CD14-positive monocyte (primary cell): ENCODE measurements at regions not wholly inside any gene's neighbourhood (a gene's known extent, or its start where the extent isn't known, plus 50 kb on each side); places are given as distances from the start of the nearest gene placed in this dataset.

Experiments
- DNase-seq, 3 donors: peaks; one replicate each; pipeline ENCODE4 v3.0.0-alpha.2; 2011 to 2022
- H2AFZ ChIP-seq: 2 replicates; pipeline ENCODE4 v1.6.0; 2012; ENCODE audit warnings: mild to moderate bottlenecking, low read depth, low read length, inconsistent platforms; ENCODE audit not compliant: insufficient read depth, poor library complexity, severe bottlenecking
- H3K27ac ChIP-seq, 2 donors: 1 replicate in 1 of 2; 2 replicates in 1 of 2; pipeline ENCODE4 v1.5.1; 2012 to 2013; ENCODE audit warnings: low read length in 2 of 2, control low read depth in 1 of 2, inconsistent platforms in 1 of 2, low read depth in 1 of 2, mild to moderate bottlenecking in 1 of 2
- H3K27me3 ChIP-seq, 2 donors: one replicate each; pipeline versions ENCODE4 v1.6.0 to v1.6.1; 2011 to 2013; ENCODE audit warnings: low read length in 2 of 2; ENCODE audit not compliant: control insufficient read depth in 2 of 2, insufficient read depth in 2 of 2
- H3K36me3 ChIP-seq, 2 donors: replicated peaks in 1 of 2; 1 replicate in 1 of 2; 2 replicates in 1 of 2; pipeline versions ENCODE4 v1.5.1 to v1.6.1; 2012 to 2013; ENCODE audit warnings: low read length in 2 of 2, control low read depth in 1 of 2, inconsistent platforms in 1 of 2, mild to moderate bottlenecking in 1 of 2; ENCODE audit not compliant: insufficient read depth in 2 of 2, control insufficient read depth in 1 of 2
- H3K4me1 ChIP-seq, 2 donors: 1 replicate in 1 of 2; 2 replicates in 1 of 2; pipeline versions ENCODE4 v1.5.1 to v1.6.1; 2012 to 2013; ENCODE audit warnings: low read length in 2 of 2, control low read depth in 1 of 2, inconsistent platforms in 1 of 2, mild to moderate bottlenecking in 1 of 2, moderate library complexity in 1 of 2; ENCODE audit not compliant: insufficient read depth in 2 of 2, control insufficient read depth in 1 of 2
- H3K4me2 ChIP-seq: replicated peaks from 2 replicates; pipeline ENCODE3; 2012; ENCODE audit warnings: low read length, moderate library complexity, mild to moderate bottlenecking; ENCODE audit not compliant: poor library complexity, severe bottlenecking; ENCODE audit errors: extremely low read depth
- H3K4me3 ChIP-seq, 3 experiments: fragments of 200-600 bp in 1 of 3; sonication (generic) in 1 of 3; replicated peaks in 1 of 3; 1 replicate in 2 of 3; 2 replicates in 1 of 3; pipeline ENCODE4 v1.5.1; 2011 to 2013; ENCODE audit warnings: low read length in 3 of 3, mild to moderate bottlenecking in 3 of 3, control low read depth in 2 of 3, low read depth in 2 of 3, inconsistent platforms in 1 of 3, moderate library complexity in 1 of 3
- H3K79me2 ChIP-seq: 2 replicates; pipeline ENCODE4 v1.6.0; 2012; ENCODE audit warnings: mild to moderate bottlenecking, control low read depth, inconsistent platforms, low read length, moderate library complexity; ENCODE audit not compliant: insufficient read depth
- H3K9ac ChIP-seq: 2 replicates; pipeline ENCODE4 v1.6.0; 2017; ENCODE audit warnings: low read length, mild to moderate bottlenecking; ENCODE audit not compliant: insufficient read depth, poor library complexity, severe bottlenecking
- H3K9me3 ChIP-seq, 2 donors: replicated peaks in 1 of 2; 1 replicate in 1 of 2; 2 replicates in 1 of 2; pipeline versions ENCODE4 v1.5.1 to v1.6.1; 2012 to 2013; ENCODE audit warnings: low read length in 2 of 2, control low read depth in 1 of 2; ENCODE audit not compliant: control insufficient read depth in 1 of 2, insufficient read depth in 1 of 2
- H4K20me1 ChIP-seq: 2 replicates; pipeline ENCODE4 v1.6.0; 2012; ENCODE audit warnings: mild to moderate bottlenecking, low read length, control low read depth, moderate library complexity; ENCODE audit not compliant: insufficient read depth
- H3K27ac Mint-ChIP-seq, 7 donors: one replicate each; pipeline ENCODE4 v1.8.0; 2020; ENCODE audit warnings: mild to moderate bottlenecking in 7 of 7, mixed read lengths in 7 of 7, moderate library complexity in 6 of 7, inconsistent platforms in 2 of 7
- H3K27me3 Mint-ChIP-seq, 3 donors: one replicate each; pipeline ENCODE4 v1.8.0; 2021 to 2022; ENCODE audit warnings: low read depth in 3 of 3, mild to moderate bottlenecking in 3 of 3, mixed read lengths in 3 of 3, moderate library complexity in 3 of 3, inconsistent platforms in 1 of 3
- H3K36me3 Mint-ChIP-seq, 2 donors: one replicate each; pipeline ENCODE4 v1.8.0; 2020; ENCODE audit warnings: mixed read lengths in 2 of 2, inconsistent platforms in 1 of 2, mild to moderate bottlenecking in 1 of 2
- H3K4me1 Mint-ChIP-seq: one replicate; pipeline ENCODE4 v1.8.0; 2020; ENCODE audit warnings: mild to moderate bottlenecking, mixed read lengths
- H3K4me3 Mint-ChIP-seq, 2 donors: one replicate each; pipeline ENCODE4 v1.8.0; 2020; ENCODE audit warnings: mild to moderate bottlenecking in 2 of 2, mixed read lengths in 2 of 2, moderate library complexity in 1 of 2
- H3K9me3 Mint-ChIP-seq, 7 donors: one replicate each; pipeline ENCODE4 v1.8.0; 2020 to 2022; ENCODE audit warnings: mixed read lengths in 7 of 7, mild to moderate bottlenecking in 6 of 7, moderate library complexity in 6 of 7, inconsistent platforms in 2 of 7
- WGBS: methylation state at CpG from one replicate; pipeline ENCODE4 v1.1.5; 2013; ENCODE audit warnings: missing lambda C conversion rate; ENCODE audit not compliant: insufficient coverage; 5-methylcytosine and 5-hydroxymethylcytosine counted together
- intact Hi-C, 2 donors: fragments of 100-400 bp; cut with micrococcal nuclease; formaldehyde crosslinking; loops; one replicate each; pipeline versions ENCODE4 v1.15.0 to v1.15.1; 2023
- TF ChIP-seq, protein P1 (sequence below): fragments of 200-600 bp; IDR thresholded peaks from one replicate; pipeline ENCODE4 v1.8.0; 2022; ENCODE audit warnings: antibody characterized with exemption, mild to moderate bottlenecking

- no CpG with 5 or more reads among the region's 3 CpGs for WGBS
- Histone ChIP-seq H3K9me3 (no peaks in the 10 kb centered on the region), H3K27me3 (no peaks in the 10 kb centered on the region), H3K4me1 (no peaks in the 10 kb centered on the region), H3K4me2 (no peak overlapping the region), H4K20me1 (no peaks in the 10 kb centered on the region), H3K27ac (no peak overlapping the region), H3K4me3 (no peak overlapping the region), H3K79me2 (no peaks in the 10 kb centered on the region), H3K9ac (no peak overlapping the region), H3K36me3 (no peaks in the 10 kb centered on the region), H2AFZ (no peak overlapping the region)
- Mint-ChIP-seq H3K36me3 (no peaks in the 10 kb centered on the region), H3K9me3 (peaks cover 0 to 2% (median 0%) of the 10 kb centered on the region in 7 donors), H3K27me3 (peaks cover 0 to 1% (median 0%) of the 10 kb centered on the region in 3 donors), H3K27ac (no peak overlapping the region), H3K4me1 (no peaks in the 10 kb centered on the region), H3K4me3 (no peak overlapping the region)
- TF ChIP-seq, protein P1, sequence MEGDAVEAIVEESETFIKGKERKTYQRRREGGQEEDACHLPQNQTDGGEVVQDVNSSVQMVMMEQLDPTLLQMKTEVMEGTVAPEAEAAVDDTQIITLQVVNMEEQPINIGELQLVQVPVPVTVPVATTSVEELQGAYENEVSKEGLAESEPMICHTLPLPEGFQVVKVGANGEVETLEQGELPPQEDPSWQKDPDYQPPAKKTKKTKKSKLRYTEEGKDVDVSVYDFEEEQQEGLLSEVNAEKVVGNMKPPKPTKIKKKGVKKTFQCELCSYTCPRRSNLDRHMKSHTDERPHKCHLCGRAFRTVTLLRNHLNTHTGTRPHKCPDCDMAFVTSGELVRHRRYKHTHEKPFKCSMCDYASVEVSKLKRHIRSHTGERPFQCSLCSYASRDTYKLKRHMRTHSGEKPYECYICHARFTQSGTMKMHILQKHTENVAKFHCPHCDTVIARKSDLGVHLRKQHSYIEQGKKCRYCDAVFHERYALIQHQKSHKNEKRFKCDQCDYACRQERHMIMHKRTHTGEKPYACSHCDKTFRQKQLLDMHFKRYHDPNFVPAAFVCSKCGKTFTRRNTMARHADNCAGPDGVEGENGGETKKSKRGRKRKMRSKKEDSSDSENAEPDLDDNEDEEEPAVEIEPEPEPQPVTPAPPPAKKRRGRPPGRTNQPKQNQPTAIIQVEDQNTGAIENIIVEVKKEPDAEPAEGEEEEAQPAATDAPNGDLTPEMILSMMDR = no peak
- intact Hi-C loops = no loop called here
- DNase-seq = no peak
These were observed 223.2 kb upstream of the SOX2 start for GRCh38 chr3:181488536-181488935.

DNA sequence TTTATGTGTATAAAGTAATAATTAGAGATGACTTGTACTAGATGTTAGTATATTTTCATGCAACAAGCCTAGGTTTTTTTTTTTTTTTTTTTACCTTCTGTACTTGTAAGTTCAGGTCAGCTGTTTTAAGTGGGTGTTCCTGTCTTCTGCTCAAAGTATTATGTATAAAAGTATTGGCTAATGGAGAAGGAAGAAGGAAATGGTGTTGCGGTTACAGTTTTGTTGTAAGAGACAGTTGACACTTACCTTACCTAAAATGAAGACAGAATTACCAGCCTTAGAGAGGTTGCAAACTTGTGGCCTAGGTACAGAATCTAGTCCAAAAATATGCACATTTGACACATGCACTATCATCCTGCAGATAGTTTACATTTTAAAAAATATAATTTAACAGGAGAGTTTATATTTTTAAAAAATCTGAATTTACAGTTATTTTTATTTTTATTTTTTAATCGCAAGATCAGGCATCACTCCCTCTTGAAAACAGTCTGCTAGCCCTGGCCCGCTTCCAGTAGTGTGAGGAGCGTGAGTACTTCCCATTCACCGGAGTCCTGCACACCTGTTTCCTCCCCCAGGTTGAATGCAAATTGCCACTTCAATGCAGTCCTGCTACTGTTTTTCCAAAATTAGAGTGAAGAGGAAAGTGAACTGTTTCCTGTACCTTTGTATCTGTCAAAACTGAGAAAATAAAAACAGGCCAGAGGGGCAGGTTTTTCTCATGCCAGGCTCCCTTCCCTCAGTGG is 224.3 kb upstream of the SOX2 start:
- no peaks in the 10 kb centered on the region for H3K9me3 ChIP-seq
- Mint-ChIP-seq H3K4me1 (no peaks in the 10 kb centered on the region), H3K4me3 (no peak overlapping the region), H3K36me3 (no peaks in the 10 kb centered on the region), H3K27ac (no peak overlapping the region), H3K27me3 (peaks cover 0 to 1% (median 0%) of the 10 kb centered on the region in 3 donors), H3K9me3 (no peaks in the 10 kb centered on the region)
- DNase-seq = no peak
- H3K4me1 ChIP-seq = no peaks in the 10 kb centered on the region
- H3K79me2 ChIP-seq = no peaks in the 10 kb centered on the region
- no CpG with 5 or more reads among the region's 5 CpGs for WGBS
- H3K4me2 ChIP-seq = no peak overlapping the region
- H2AFZ ChIP-seq = no peak overlapping the region
- H3K4me3 ChIP-seq = no peak overlapping the region
- no peaks in the 10 kb centered on the region for H4K20me1 ChIP-seq
- TF ChIP-seq, protein P1 = no peak
- intact Hi-C loops = no loop called here
- H3K27ac ChIP-seq = no peak overlapping the region
- H3K9ac ChIP-seq = no peak overlapping the region
- H3K27me3 ChIP-seq = no peaks in the 10 kb centered on the region
- no peaks in the 10 kb centered on the region for H3K36me3 ChIP-seq
